Type B pancreatic cell (in vitro differentiated cells): ENCODE measurements at regions not wholly inside any gene's neighbourhood (a gene's known extent, or its start where the extent isn't known, plus 50 kb on each side); places are given as distances from the start of the nearest gene placed in this dataset.

ENCODE experiments used
- DNase-seq: peaks from one replicate; pipeline ENCODE4 v3.0.0; 2021; ENCODE audit warnings: mixed read lengths; ENCODE audit not compliant: unreplicated experiment; ENCODE audit errors: extremely low spot score
- H3K27ac Mint-ChIP-seq: 2 replicates; pipeline ENCODE4 v1.8.0; 2021; ENCODE audit warnings: mild to moderate bottlenecking, mixed read lengths
- H3K27me3 Mint-ChIP-seq: 2 replicates; pipeline ENCODE4 v1.8.0; 2021; ENCODE audit warnings: mixed read lengths
- H3K36me3 Mint-ChIP-seq: 2 replicates; pipeline ENCODE4 v1.8.0; 2021; ENCODE audit warnings: mixed read lengths
- H3K4me1 Mint-ChIP-seq: one replicate; pipeline ENCODE4 v1.8.0; 2021; ENCODE audit warnings: mixed read lengths; ENCODE audit not compliant: unreplicated experiment
- H3K4me3 Mint-ChIP-seq: 2 replicates; pipeline ENCODE4 v1.8.0; 2021; ENCODE audit warnings: mild to moderate bottlenecking, mixed read lengths
- H3K9me3 Mint-ChIP-seq: 2 replicates; pipeline ENCODE4 v1.8.0; 2021; ENCODE audit warnings: mixed read lengths
- TF ChIP-seq, protein P1 (sequence below): fragments of 200-600 bp; sonication (generic); conservative IDR thresholded peaks from 2 replicates; pipeline ENCODE4 v1.5.0; 2021; ENCODE audit warnings: antibody characterized with exemption, mild to moderate bottlenecking

- peaks cover 21% of the 10 kb centered on the region for H3K4me1 Mint-ChIP-seq
- no peak for DNase-seq
- H3K36me3 Mint-ChIP-seq, result no peaks in the 10 kb centered on the region
- H3K4me3 Mint-ChIP-seq, result peak overlapping the region; percentile 63
- H3K27ac Mint-ChIP-seq, result peak overlapping the region; percentile 42
- no peaks in the 10 kb centered on the region for H3K27me3 Mint-ChIP-seq
- peaks cover 5% of the 10 kb centered on the region for H3K9me3 Mint-ChIP-seq
- TF ChIP-seq, protein P1, sequence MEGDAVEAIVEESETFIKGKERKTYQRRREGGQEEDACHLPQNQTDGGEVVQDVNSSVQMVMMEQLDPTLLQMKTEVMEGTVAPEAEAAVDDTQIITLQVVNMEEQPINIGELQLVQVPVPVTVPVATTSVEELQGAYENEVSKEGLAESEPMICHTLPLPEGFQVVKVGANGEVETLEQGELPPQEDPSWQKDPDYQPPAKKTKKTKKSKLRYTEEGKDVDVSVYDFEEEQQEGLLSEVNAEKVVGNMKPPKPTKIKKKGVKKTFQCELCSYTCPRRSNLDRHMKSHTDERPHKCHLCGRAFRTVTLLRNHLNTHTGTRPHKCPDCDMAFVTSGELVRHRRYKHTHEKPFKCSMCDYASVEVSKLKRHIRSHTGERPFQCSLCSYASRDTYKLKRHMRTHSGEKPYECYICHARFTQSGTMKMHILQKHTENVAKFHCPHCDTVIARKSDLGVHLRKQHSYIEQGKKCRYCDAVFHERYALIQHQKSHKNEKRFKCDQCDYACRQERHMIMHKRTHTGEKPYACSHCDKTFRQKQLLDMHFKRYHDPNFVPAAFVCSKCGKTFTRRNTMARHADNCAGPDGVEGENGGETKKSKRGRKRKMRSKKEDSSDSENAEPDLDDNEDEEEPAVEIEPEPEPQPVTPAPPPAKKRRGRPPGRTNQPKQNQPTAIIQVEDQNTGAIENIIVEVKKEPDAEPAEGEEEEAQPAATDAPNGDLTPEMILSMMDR, result no peak
Observed at GRCh38 chr10:4450981-4451908, 374.8 kb upstream of the AKR1E2 start.

DNA sequence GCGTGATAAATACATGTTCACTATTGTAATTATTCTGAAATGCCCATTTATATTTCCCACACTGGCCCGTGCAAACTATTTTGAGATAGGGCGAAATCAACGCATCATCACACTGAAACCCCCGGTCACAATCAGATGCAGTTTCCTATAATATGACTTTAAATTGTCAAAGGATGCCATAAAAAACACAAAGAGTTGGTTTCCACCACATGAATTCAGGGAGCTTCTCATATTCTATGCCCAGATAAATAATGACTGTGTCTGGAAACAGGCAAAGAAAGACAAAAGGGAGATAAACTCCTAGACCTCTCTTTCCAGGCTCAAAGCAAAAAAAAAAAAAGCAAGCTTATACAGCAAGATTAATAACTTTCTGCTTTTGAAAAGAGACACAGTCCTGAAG lies 375.8 kb upstream of the AKR1E2 start:
- TF ChIP-seq, protein P1, result no peak
- Mint-ChIP-seq H3K4me1 (peaks cover 21% of the 10 kb centered on the region), H3K9me3 (peaks cover 5% of the 10 kb centered on the region), H3K36me3 (no peaks in the 10 kb centered on the region), H3K27ac (no peak overlapping the region), H3K4me3 (no peak overlapping the region), H3K27me3 (no peaks in the 10 kb centered on the region)
- no peak for DNase-seq

DNA sequence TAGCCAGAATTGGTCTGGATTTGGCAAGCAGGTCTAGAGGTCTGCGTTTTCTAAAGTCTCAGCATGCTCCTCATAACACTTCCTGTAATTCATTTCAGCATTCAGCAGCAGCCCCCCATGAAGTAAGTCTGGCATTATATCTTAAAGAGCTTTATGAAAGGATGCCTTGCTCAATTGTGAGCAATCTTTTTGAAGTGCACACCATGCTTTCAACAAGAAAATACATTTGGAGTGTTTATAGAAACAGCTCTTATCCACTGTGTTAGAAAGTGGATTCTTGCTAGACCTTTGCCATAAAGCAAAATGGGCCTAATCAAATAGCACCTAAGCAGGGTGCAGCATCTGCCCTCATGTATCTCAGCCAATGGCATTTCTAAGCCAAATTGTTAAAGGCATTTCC lies 378.0 kb upstream of the AKR1E2 start:
- peaks cover 7% of the 10 kb centered on the region for H3K9me3 Mint-ChIP-seq
- H3K27ac Mint-ChIP-seq, result no peak overlapping the region
- H3K27me3 Mint-ChIP-seq, result no peaks in the 10 kb centered on the region
- H3K4me1 Mint-ChIP-seq, result peaks cover 21% of the 10 kb centered on the region
- TF ChIP-seq, protein P1, result no peak
- H3K36me3 Mint-ChIP-seq, result peaks cover 5% of the 10 kb centered on the region
- DNase-seq, result no peak
- no peak overlapping the region for H3K4me3 Mint-ChIP-seq

DNA sequence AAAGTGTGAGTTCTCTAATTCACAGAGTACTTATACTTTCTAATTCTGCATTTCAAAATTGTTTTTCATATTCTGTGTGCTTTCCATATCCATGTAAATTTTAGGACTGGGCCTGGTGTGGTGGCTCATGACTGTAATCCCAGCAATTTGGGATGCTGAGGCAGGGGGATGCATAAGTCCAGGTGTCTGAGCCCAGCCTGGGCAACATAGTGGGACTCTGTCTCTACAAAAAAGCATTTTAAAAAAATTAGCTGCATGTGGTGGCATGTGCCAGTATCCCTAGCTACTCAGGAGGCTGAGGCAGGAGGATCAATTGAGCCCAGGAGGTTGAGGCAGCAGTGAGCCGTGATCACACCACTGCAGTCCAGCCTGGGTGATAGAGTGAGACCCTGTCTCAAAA lies 382.6 kb upstream of the AKR1E2 start:
- Mint-ChIP-seq H3K9me3 (peaks cover 7% of the 10 kb centered on the region), H3K4me1 (peaks cover 5% of the 10 kb centered on the region), H3K36me3 (peaks cover 7% of the 10 kb centered on the region), H3K4me3 (no peak overlapping the region), H3K27ac (no peak overlapping the region), H3K27me3 (no peaks in the 10 kb centered on the region)
- TF ChIP-seq, protein P1, result no peak
- DNase-seq, result no peak

DNA sequence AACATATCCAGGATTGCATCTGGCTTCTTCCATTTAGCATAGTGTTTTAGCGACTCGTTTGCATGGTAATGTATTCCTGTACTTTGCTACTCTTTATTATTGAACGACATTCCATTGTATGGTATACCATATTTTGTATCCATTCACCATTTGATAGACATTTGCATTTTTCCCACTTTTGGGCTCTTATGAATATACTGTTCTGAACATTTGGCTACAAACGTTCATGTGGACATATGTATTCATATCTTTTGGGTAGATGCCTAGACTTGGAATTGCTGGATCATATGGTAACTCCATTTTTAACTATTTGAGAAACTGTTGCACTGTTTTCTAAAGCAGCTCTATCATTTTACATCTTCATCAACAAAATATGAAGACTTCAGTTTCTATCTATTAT lies 383.7 kb upstream of the AKR1E2 start:
- DNase-seq, result no peak
- H3K27me3 Mint-ChIP-seq, result no peaks in the 10 kb centered on the region
- H3K4me1 Mint-ChIP-seq, result no peaks in the 10 kb centered on the region
- TF ChIP-seq, protein P1, result no peak
- H3K4me3 Mint-ChIP-seq, result no peak overlapping the region
- peaks cover 7% of the 10 kb centered on the region for H3K36me3 Mint-ChIP-seq
- H3K27ac Mint-ChIP-seq, result no peak overlapping the region
- peaks cover 7% of the 10 kb centered on the region for H3K9me3 Mint-ChIP-seq
